ENCODE measurements at regions not wholly inside any gene's neighbourhood (a gene's known extent, or its start where the extent isn't known, plus 50 kb on each side); places are given as distances from the start of the nearest gene placed in this dataset.
A peak's percentile ranks its signal among the peaks of the same experiment; 100 is the strongest.

- FAIRE-seq (no peak), DNase-seq (ENCODE audit: insufficient read length) (peak; percentile 16)
- TF ChIP-seq POLR2AphosphoS5 (IDR thresholded peaks at IDR 0.05; ENCODE audit: low read depth, low read length) (no peak), TAF1 (IDR thresholded peaks at IDR 0.05; ENCODE audit: borderline replicate concordance, low read depth, low read length) (no peak), POLR2A (IDR thresholded peaks at IDR 0.05; ENCODE audit: low read depth, low read length) (no peak)
Observed at GRCh38 chr2:12412898-12413305, 303.8 kb upstream of the TRIB2 start.

GRCh38 chr2:12415536-12415935 is 301.2 kb upstream of the TRIB2 start:
- DNase-seq (ENCODE audit: insufficient read length) (no peak), FAIRE-seq (no peak)
- TF ChIP-seq POLR2A (IDR thresholded peaks at IDR 0.05; ENCODE audit: low read depth, low read length) (no peak), TAF1 (IDR thresholded peaks at IDR 0.05; ENCODE audit: borderline replicate concordance, low read depth, low read length) (no peak), POLR2AphosphoS5 (IDR thresholded peaks at IDR 0.05; ENCODE audit: low read depth, low read length) (no peak)

GRCh38 chr2:12416600-12416999 is 300.1 kb upstream of the TRIB2 start:
- DNase-seq (ENCODE audit: insufficient read length) (no peak), FAIRE-seq (no peak)
- TF ChIP-seq POLR2AphosphoS5 (IDR thresholded peaks at IDR 0.05; ENCODE audit: low read depth, low read length) (no peak), TAF1 (IDR thresholded peaks at IDR 0.05; ENCODE audit: borderline replicate concordance, low read depth, low read length) (no peak), POLR2A (IDR thresholded peaks at IDR 0.05; ENCODE audit: low read depth, low read length) (no peak)

- TF ChIP-seq POLR2AphosphoS5 (IDR thresholded peaks at IDR 0.05; ENCODE audit: low read depth, low read length) (no peak), POLR2A (IDR thresholded peaks at IDR 0.05; ENCODE audit: low read depth, low read length) (no peak), TAF1 (IDR thresholded peaks at IDR 0.05; ENCODE audit: borderline replicate concordance, low read depth, low read length) (no peak)
- DNase-seq (ENCODE audit: insufficient read length) (no peak), FAIRE-seq (no peak)
Observed at GRCh38 chr2:12417786-12418185, 298.9 kb upstream of the TRIB2 start.

- TF ChIP-seq POLR2AphosphoS5 (IDR thresholded peaks at IDR 0.05; ENCODE audit: low read depth, low read length) (no peak), POLR2A (IDR thresholded peaks at IDR 0.05; ENCODE audit: low read depth, low read length) (no peak), TAF1 (IDR thresholded peaks at IDR 0.05; ENCODE audit: borderline replicate concordance, low read depth, low read length) (no peak)
- DNase-seq (ENCODE audit: insufficient read length) (no peak), FAIRE-seq (no peak)
Observed at GRCh38 chr2:12419803-12420202, 296.9 kb upstream of the TRIB2 start.

GRCh38 chr2:12421046-12421445 is 295.7 kb upstream of the TRIB2 start:
- TF ChIP-seq POLR2A (IDR thresholded peaks at IDR 0.05; ENCODE audit: low read depth, low read length) (no peak), TAF1 (IDR thresholded peaks at IDR 0.05; ENCODE audit: borderline replicate concordance, low read depth, low read length) (no peak), POLR2AphosphoS5 (IDR thresholded peaks at IDR 0.05; ENCODE audit: low read depth, low read length) (no peak)
- DNase-seq (ENCODE audit: insufficient read length) (no peak), FAIRE-seq (no peak)

- TF ChIP-seq TAF1 (IDR thresholded peaks at IDR 0.05; ENCODE audit: borderline replicate concordance, low read depth, low read length) (no peak), POLR2AphosphoS5 (IDR thresholded peaks at IDR 0.05; ENCODE audit: low read depth, low read length) (no peak), POLR2A (IDR thresholded peaks at IDR 0.05; ENCODE audit: low read depth, low read length) (no peak)
- DNase-seq (ENCODE audit: insufficient read length): no peak
- FAIRE-seq: no peak
Observed at GRCh38 chr2:12424219-12424618, 292.5 kb upstream of the TRIB2 start.

- no peak for FAIRE-seq
- TF ChIP-seq POLR2A (IDR thresholded peaks at IDR 0.05; ENCODE audit: low read depth, low read length) (no peak), TAF1 (IDR thresholded peaks at IDR 0.05; ENCODE audit: borderline replicate concordance, low read depth, low read length) (no peak), POLR2AphosphoS5 (IDR thresholded peaks at IDR 0.05; ENCODE audit: low read depth, low read length) (no peak)
- no peak for DNase-seq (ENCODE audit: insufficient read length)
Observed at GRCh38 chr2:12424809-12425208, 291.9 kb upstream of the TRIB2 start.

GRCh38 chr2:12428324-12428723 is 288.4 kb upstream of the TRIB2 start:
- FAIRE-seq (no peak), DNase-seq (ENCODE audit: insufficient read length) (no peak)
- TF ChIP-seq TAF1 (IDR thresholded peaks at IDR 0.05; ENCODE audit: borderline replicate concordance, low read depth, low read length) (no peak), POLR2A (IDR thresholded peaks at IDR 0.05; ENCODE audit: low read depth, low read length) (no peak), POLR2AphosphoS5 (IDR thresholded peaks at IDR 0.05; ENCODE audit: low read depth, low read length) (no peak)

- no peak for TF ChIP-seq POLR2AphosphoS5 (IDR thresholded peaks at IDR 0.05; ENCODE audit: low read depth, low read length)
- TF ChIP-seq POLR2A (IDR thresholded peaks at IDR 0.05; ENCODE audit: low read depth, low read length): no peak
- TF ChIP-seq TAF1 (IDR thresholded peaks at IDR 0.05; ENCODE audit: borderline replicate concordance, low read depth, low read length): no peak
- DNase-seq (ENCODE audit: insufficient read length) (no peak), FAIRE-seq (no peak)
Observed at GRCh38 chr2:12428786-12429185, 287.9 kb upstream of the TRIB2 start.

- TF ChIP-seq TAF1 (IDR thresholded peaks at IDR 0.05; ENCODE audit: borderline replicate concordance, low read depth, low read length): no peak
- no peak for TF ChIP-seq POLR2AphosphoS5 (IDR thresholded peaks at IDR 0.05; ENCODE audit: low read depth, low read length)
- TF ChIP-seq POLR2A (IDR thresholded peaks at IDR 0.05; ENCODE audit: low read depth, low read length): no peak
- FAIRE-seq (no peak), DNase-seq (ENCODE audit: insufficient read length) (no peak)
Observed at GRCh38 chr2:12429779-12430406, 286.8 kb upstream of the TRIB2 start.

GRCh38 chr2:12430407-12431133 is 286.2 kb upstream of the TRIB2 start:
- FAIRE-seq (peak; percentile 72), DNase-seq (ENCODE audit: insufficient read length) (peak; percentile 8)
- no peak for TF ChIP-seq POLR2A (IDR thresholded peaks at IDR 0.05; ENCODE audit: low read depth, low read length)
- no peak for TF ChIP-seq TAF1 (IDR thresholded peaks at IDR 0.05; ENCODE audit: borderline replicate concordance, low read depth, low read length)
- TF ChIP-seq POLR2AphosphoS5 (IDR thresholded peaks at IDR 0.05; ENCODE audit: low read depth, low read length): no peak
